ENCODE measurements at regions not wholly inside any gene's neighbourhood (a gene's known extent, or its start where the extent isn't known, plus 50 kb on each side); places are given as distances from the start of the nearest gene placed in this dataset.

DNA sequence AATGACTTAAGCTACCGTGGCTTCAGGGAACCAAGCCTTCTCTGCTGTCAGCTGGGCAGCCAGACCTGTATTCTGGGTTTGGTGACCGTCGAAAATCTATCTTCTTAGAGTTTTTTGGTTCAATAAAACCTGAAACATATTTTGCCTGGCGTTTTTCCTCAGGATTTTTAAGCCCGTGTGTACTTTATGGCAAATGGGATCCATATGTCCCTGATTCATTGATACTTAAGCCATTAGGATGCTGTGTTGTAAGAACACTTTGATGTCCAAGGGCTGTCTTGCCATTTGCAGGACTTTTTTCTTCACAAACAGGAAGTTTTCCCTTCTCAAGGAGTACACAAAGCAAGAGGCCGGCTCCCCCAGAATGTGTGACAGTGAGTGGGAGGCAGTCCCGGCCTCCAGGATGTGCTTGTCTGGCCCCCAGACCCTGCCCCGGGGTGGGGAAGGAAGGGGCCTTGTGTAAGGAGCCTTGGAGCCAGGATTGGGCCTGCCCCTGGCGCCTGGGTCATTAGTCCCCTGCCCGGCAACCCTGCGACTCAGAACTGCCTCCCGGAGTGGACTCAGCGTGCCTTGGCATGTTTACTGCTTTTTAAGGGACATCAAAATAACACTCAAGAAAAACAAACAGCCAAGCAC is 83.4 kb upstream of the SMIM23 start:
- H3K36me3 ChIP-seq (replicated peaks in 1 of 2; ENCODE audit: control extremely low read depth in 1 of 2, control insufficient read depth in 1 of 2, extremely low read depth in 1 of 2, insufficient read depth in 2 of 2, low read length in 1 of 2), result no peaks in the 10 kb centered on the region
- TF ChIP-seq, protein P1, sequence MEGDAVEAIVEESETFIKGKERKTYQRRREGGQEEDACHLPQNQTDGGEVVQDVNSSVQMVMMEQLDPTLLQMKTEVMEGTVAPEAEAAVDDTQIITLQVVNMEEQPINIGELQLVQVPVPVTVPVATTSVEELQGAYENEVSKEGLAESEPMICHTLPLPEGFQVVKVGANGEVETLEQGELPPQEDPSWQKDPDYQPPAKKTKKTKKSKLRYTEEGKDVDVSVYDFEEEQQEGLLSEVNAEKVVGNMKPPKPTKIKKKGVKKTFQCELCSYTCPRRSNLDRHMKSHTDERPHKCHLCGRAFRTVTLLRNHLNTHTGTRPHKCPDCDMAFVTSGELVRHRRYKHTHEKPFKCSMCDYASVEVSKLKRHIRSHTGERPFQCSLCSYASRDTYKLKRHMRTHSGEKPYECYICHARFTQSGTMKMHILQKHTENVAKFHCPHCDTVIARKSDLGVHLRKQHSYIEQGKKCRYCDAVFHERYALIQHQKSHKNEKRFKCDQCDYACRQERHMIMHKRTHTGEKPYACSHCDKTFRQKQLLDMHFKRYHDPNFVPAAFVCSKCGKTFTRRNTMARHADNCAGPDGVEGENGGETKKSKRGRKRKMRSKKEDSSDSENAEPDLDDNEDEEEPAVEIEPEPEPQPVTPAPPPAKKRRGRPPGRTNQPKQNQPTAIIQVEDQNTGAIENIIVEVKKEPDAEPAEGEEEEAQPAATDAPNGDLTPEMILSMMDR (IDR thresholded peaks at IDR 0.05), result no peak
- no peak for TF ChIP-seq EZH2 (IDR thresholded peaks at IDR 0.05; ENCODE audit: borderline replicate concordance, insufficient read depth, low read depth, low read length, poor library complexity, severe bottlenecking)
- no peak overlapping the region for H3K27ac Mint-ChIP-seq
- no peak overlapping the region for H3K4me2 ChIP-seq (replicated peaks; ENCODE audit: low read depth, low read length, poor library complexity, severe bottlenecking)
- no peak overlapping the region for H3K9ac ChIP-seq (ENCODE audit: low read length)
- H3K4me1 ChIP-seq (ENCODE audit: control insufficient read depth in 2 of 2, insufficient read depth in 2 of 2, low read length in 2 of 2), result no peaks in the 10 kb centered on the region
- no peak overlapping the region for H3K4me3 Mint-ChIP-seq
- ChIA-PET CTCF (no interaction called here), POLR2A (no interaction called here)
- 94% methylated on average over 11 of the region's 13 CpGs for WGBS (ENCODE audit: insufficient coverage)
- H3K9me3 Mint-ChIP-seq (ENCODE audit: insufficient read depth), result no peaks in the 10 kb centered on the region
- no peaks in the 10 kb centered on the region for H4K20me1 ChIP-seq (ENCODE audit: control insufficient read depth, insufficient read depth, low read length, poor library complexity, severe bottlenecking)
- no peaks in the 10 kb centered on the region for H3K9me3 ChIP-seq (ENCODE audit: control extremely low read depth in 1 of 3, control insufficient read depth in 2 of 3, insufficient read depth in 1 of 3, low read length in 2 of 3)
- no peaks in the 10 kb centered on the region for H3K79me2 ChIP-seq (ENCODE audit: control insufficient read depth, insufficient read depth, low read length)
- H3K27me3 Mint-ChIP-seq, result peaks cover 5% of the 10 kb centered on the region
- no peak overlapping the region for H2AFZ ChIP-seq (ENCODE audit: insufficient read depth, low read depth, low read length, poor library complexity, severe bottlenecking)
- H3K4me3 ChIP-seq (ENCODE audit: control extremely low read depth in 1 of 5, extremely low read depth in 1 of 5, insufficient read depth in 1 of 5, low read depth in 2 of 5, low read length in 4 of 5), result no peak overlapping the region
- H3K27ac ChIP-seq (ENCODE audit: low read length in 2 of 2), result no peak overlapping the region
- no peaks in the 10 kb centered on the region for H3K4me1 Mint-ChIP-seq
- ATAC-seq (ENCODE audit: low read depth) (no peak), DNase-seq (no peak)
- H3K27me3 ChIP-seq (replicated peaks in 1 of 4; ENCODE audit: control extremely low read depth in 1 of 4, control insufficient read depth in 3 of 4, insufficient read depth in 4 of 4, low read length in 3 of 4), result no peaks in the 10 kb centered on the region
- intact Hi-C loops (cut with micrococcal nuclease), result no loop called here

- TF ChIP-seq, protein P1 (IDR thresholded peaks at IDR 0.05), result no peak
- no peak for TF ChIP-seq EZH2 (IDR thresholded peaks at IDR 0.05; ENCODE audit: borderline replicate concordance, insufficient read depth, low read depth, low read length, poor library complexity, severe bottlenecking)
- Mint-ChIP-seq H3K27ac (no peak overlapping the region), H3K9me3 (ENCODE audit: insufficient read depth) (no peaks in the 10 kb centered on the region), H3K4me1 (no peaks in the 10 kb centered on the region), H3K27me3 (peaks cover 5% of the 10 kb centered on the region), H3K4me3 (no peak overlapping the region)
- ATAC-seq (ENCODE audit: low read depth), result no peak
- no peaks in the 10 kb centered on the region for H3K27me3 ChIP-seq (replicated peaks in 1 of 4; ENCODE audit: control extremely low read depth in 1 of 4, control insufficient read depth in 3 of 4, insufficient read depth in 4 of 4, low read length in 3 of 4)
- intact Hi-C loops (cut with micrococcal nuclease), result no loop called here
- no peak overlapping the region for H3K4me3 ChIP-seq (ENCODE audit: control extremely low read depth in 1 of 5, extremely low read depth in 1 of 5, insufficient read depth in 1 of 5, low read depth in 2 of 5, low read length in 4 of 5)
- no peaks in the 10 kb centered on the region for H4K20me1 ChIP-seq (ENCODE audit: control insufficient read depth, insufficient read depth, low read length, poor library complexity, severe bottlenecking)
- ChIA-PET CTCF (no interaction called here), POLR2A (no interaction called here)
- no peak overlapping the region for H3K27ac ChIP-seq (ENCODE audit: low read length in 2 of 2)
- 92% methylated on average over 7 of the region's 11 CpGs for WGBS (ENCODE audit: insufficient coverage)
- no peaks in the 10 kb centered on the region for H3K79me2 ChIP-seq (ENCODE audit: control insufficient read depth, insufficient read depth, low read length)
- H3K36me3 ChIP-seq (replicated peaks in 1 of 2; ENCODE audit: control extremely low read depth in 1 of 2, control insufficient read depth in 1 of 2, extremely low read depth in 1 of 2, insufficient read depth in 2 of 2, low read length in 1 of 2), result no peaks in the 10 kb centered on the region
- H2AFZ ChIP-seq (ENCODE audit: insufficient read depth, low read depth, low read length, poor library complexity, severe bottlenecking), result no peak overlapping the region
- H3K4me2 ChIP-seq (replicated peaks; ENCODE audit: low read depth, low read length, poor library complexity, severe bottlenecking), result no peak overlapping the region
- H3K9me3 ChIP-seq (ENCODE audit: control extremely low read depth in 1 of 3, control insufficient read depth in 2 of 3, insufficient read depth in 1 of 3, low read length in 2 of 3), result no peaks in the 10 kb centered on the region
- H3K9ac ChIP-seq (ENCODE audit: low read length), result no peak overlapping the region
- no peak for DNase-seq
- H3K4me1 ChIP-seq (ENCODE audit: control insufficient read depth in 2 of 2, insufficient read depth in 2 of 2, low read length in 2 of 2), result no peaks in the 10 kb centered on the region
Observed at GRCh38 chr5:171703146-171703545, 82.5 kb upstream of the SMIM23 start.
